PC-9 (cell line): ENCODE measurements at regions not wholly inside any gene's neighbourhood (a gene's known extent, or its start where the extent isn't known, plus 50 kb on each side); places are given as distances from the start of the nearest gene placed in this dataset.

ENCODE experiments used
- BruUV-seq: library from RNA; stranded (reverse); fragments of 400-500 nt; replicated peaks from 2 replicates; lab custom pipeline; 2021; lab: Mats Ljungman, UMichigan
- CTCF ChIA-PET: fragments of 300-600 bp; sonication (Branson Sonifier 250); formaldehyde crosslinking; loops from one replicate; lab custom pipeline; 2022; ENCODE audit warnings: antibody characterized with exemption; lab: Charles Lee
- POLR2A ChIA-PET: fragments of 300-600 bp; sonication (Branson Sonifier 250); formaldehyde crosslinking; loops from one replicate; lab custom pipeline; 2022; ENCODE audit warnings: antibody characterized with exemption; ENCODE audit not compliant: unreplicated experiment; lab: Charles Lee
- DNase-seq, 2 experiments: peaks; one replicate each; pipeline versions ENCODE4 v3.0.0 to v3.0.0-alpha.2; 2015 to 2022; ENCODE audit warnings: mixed read lengths in 1 of 2
- H2AFZ ChIP-seq: fragments of 200-600 bp; sonication (generic); 2 replicates; pipeline ENCODE4 v1.8.1; 2017; ENCODE audit warnings: antibody characterized with exemption
- H3F3A ChIP-seq: fragments of 200-600 bp; sonication (generic); 2 replicates; pipeline ENCODE4 v1.8.1; 2017; ENCODE audit warnings: antibody characterized with exemption, mild to moderate bottlenecking, low read depth; ENCODE audit not compliant: insufficient read depth
- H3K27ac ChIP-seq: fragments of 200-600 bp; sonication (generic); 2 replicates; pipeline ENCODE4 v1.6.1; 2016; ENCODE audit warnings: mixed run types
- H3K27me3 ChIP-seq: fragments of 200-600 bp; sonication (generic); 2 replicates; pipeline ENCODE4 v1.6.1; 2016; ENCODE audit warnings: low read depth, mixed run types; ENCODE audit not compliant: insufficient read depth
- H3K36me3 ChIP-seq: fragments of 200-600 bp; sonication (generic); 2 replicates; pipeline ENCODE4 v1.6.1; 2016; ENCODE audit warnings: low read depth, mixed run types
- H3K4me1 ChIP-seq: fragments of 200-600 bp; sonication (generic); replicated peaks from 2 replicates; pipeline ENCODE4 v1.6.1; 2016; ENCODE audit warnings: mixed run types; ENCODE audit not compliant: insufficient read depth
- H3K4me2 ChIP-seq: fragments of 200-600 bp; sonication (generic); 2 replicates; pipeline ENCODE4 v1.6.1; 2017; ENCODE audit warnings: mixed run types
- H3K4me3 ChIP-seq: fragments of 200-600 bp; sonication (generic); 2 replicates; pipeline ENCODE4 v1.6.1; 2016; ENCODE audit warnings: mixed run types
- H3K79me2 ChIP-seq: fragments of 200-600 bp; sonication (generic); 2 replicates; pipeline ENCODE4 v1.6.1; 2017; ENCODE audit warnings: low read depth, mixed run types
- H3K9me2 ChIP-seq: fragments of 200-600 bp; sonication (generic); 2 replicates; pipeline ENCODE4 v1.8.1; 2017; ENCODE audit warnings: mild to moderate bottlenecking; ENCODE audit not compliant: insufficient read depth
- H3K9me3 ChIP-seq: fragments of 200-600 bp; sonication (generic); 2 replicates; pipeline ENCODE4 v1.8.1; 2016; ENCODE audit warnings: low read depth; ENCODE audit not compliant: insufficient read depth
- H4K20me1 ChIP-seq: fragments of 200-600 bp; sonication (generic); 2 replicates; pipeline ENCODE4 v1.8.1; 2017; ENCODE audit not compliant: insufficient read depth
- CTCF ChIP-seq: fragments of 200-600 bp; sonication (generic); conservative IDR thresholded peaks from 2 replicates; pipeline ENCODE4 v1.6.1; 2017; ENCODE audit warnings: mixed run types, antibody characterized with exemption, mild to moderate bottlenecking, moderate library complexity
- EZH2 ChIP-seq: fragments of 200-600 bp; sonication (generic); IDR thresholded peaks from 2 replicates; pipeline ENCODE4 v1.8.0; 2017; ENCODE audit warnings: antibody characterized with exemption, low read depth
- intact Hi-C: fragments of 100-400 bp; cut with micrococcal nuclease; formaldehyde crosslinking; loops from one replicate; pipeline ENCODE4 v1.10.0; 2022; ENCODE audit not compliant: unreplicated experiment

- H3K27me3 ChIP-seq: no peaks in the 10 kb centered on the region
- H3K4me1 ChIP-seq: no peaks in the 10 kb centered on the region
- intact Hi-C loops: no loop called here
- no peak for DNase-seq
- BruUV-seq: no TSS peak
- H3K27ac ChIP-seq: no peak overlapping the region
- H3F3A ChIP-seq: no peaks in the 10 kb centered on the region
- ChIA-PET POLR2A (no interaction called here), CTCF (no interaction called here)
- no peaks in the 10 kb centered on the region for H3K36me3 ChIP-seq
- no peaks in the 10 kb centered on the region for H4K20me1 ChIP-seq
- H2AFZ ChIP-seq: no peak overlapping the region
- H3K79me2 ChIP-seq: no peaks in the 10 kb centered on the region
- no peak overlapping the region for H3K4me3 ChIP-seq
- no peak for TF ChIP-seq EZH2
- no peak overlapping the region for H3K4me2 ChIP-seq
- H3K9me2 ChIP-seq: no peaks in the 10 kb centered on the region
- H3K9me3 ChIP-seq: no peaks in the 10 kb centered on the region
Measured at GRCh38 chr2:45316576-45317338, 294.3 kb downstream of the SRBD1 start.

GRCh38 chr2:45315861-45316260, 295.2 kb downstream of the SRBD1 start:
- BruUV-seq: no TSS peak
- Histone ChIP-seq H3K9me2 (no peaks in the 10 kb centered on the region), H3F3A (no peaks in the 10 kb centered on the region), H3K27me3 (no peaks in the 10 kb centered on the region), H3K4me1 (no peaks in the 10 kb centered on the region), H3K27ac (no peak overlapping the region), H3K9me3 (no peaks in the 10 kb centered on the region), H2AFZ (no peak overlapping the region), H4K20me1 (no peaks in the 10 kb centered on the region), H3K79me2 (no peaks in the 10 kb centered on the region), H3K4me3 (no peak overlapping the region), H3K4me2 (no peak overlapping the region), H3K36me3 (no peaks in the 10 kb centered on the region)
- intact Hi-C loops: no loop called here
- no peak for DNase-seq
- TF ChIP-seq EZH2 (no peak), CTCF (no peak)
- ChIA-PET CTCF (no interaction called here), POLR2A (no interaction called here)

- BruUV-seq: no TSS peak
- no peak overlapping the region for H3K4me3 ChIP-seq
- POLR2A ChIA-PET: no interaction called here
- H3K36me3 ChIP-seq: no peaks in the 10 kb centered on the region
- intact Hi-C loops: no loop called here
- no peak overlapping the region for H3K27ac ChIP-seq
- CTCF ChIA-PET: no interaction called here
- H3F3A ChIP-seq: no peaks in the 10 kb centered on the region
- H3K79me2 ChIP-seq: no peaks in the 10 kb centered on the region
- H3K4me1 ChIP-seq: no peaks in the 10 kb centered on the region
- no peaks in the 10 kb centered on the region for H4K20me1 ChIP-seq
- no peak overlapping the region for H2AFZ ChIP-seq
- H3K27me3 ChIP-seq: no peaks in the 10 kb centered on the region
- no peaks in the 10 kb centered on the region for H3K9me3 ChIP-seq
- no peak for TF ChIP-seq EZH2
- no peak for TF ChIP-seq CTCF
- DNase-seq: no peak
- no peak overlapping the region for H3K4me2 ChIP-seq
- no peaks in the 10 kb centered on the region for H3K9me2 ChIP-seq
Measured at GRCh38 chr2:45312275-45312674, 298.8 kb downstream of the SRBD1 start.

- POLR2A ChIA-PET: no interaction called here
- TF ChIP-seq CTCF (no peak), EZH2 (no peak)
- no TSS peak for BruUV-seq
- H3K79me2 ChIP-seq: no peaks in the 10 kb centered on the region
- H3K9me3 ChIP-seq: no peaks in the 10 kb centered on the region
- H3K4me3 ChIP-seq: no peak overlapping the region
- CTCF ChIA-PET: no interaction called here
- H3K9me2 ChIP-seq: no peaks in the 10 kb centered on the region
- intact Hi-C loops: no loop called here
- no peaks in the 10 kb centered on the region for H3F3A ChIP-seq
- no peaks in the 10 kb centered on the region for H3K4me1 ChIP-seq
- H3K36me3 ChIP-seq: no peaks in the 10 kb centered on the region
- no peak overlapping the region for H3K27ac ChIP-seq
- no peak overlapping the region for H2AFZ ChIP-seq
- no peaks in the 10 kb centered on the region for H3K27me3 ChIP-seq
- no peak overlapping the region for H3K4me2 ChIP-seq
- DNase-seq: no peak
- no peaks in the 10 kb centered on the region for H4K20me1 ChIP-seq
Measured at GRCh38 chr2:45311559-45311958, 299.5 kb downstream of the SRBD1 start.
